Caco-2 (cell line): ENCODE measurements at regions not wholly inside any gene's neighbourhood (a gene's known extent, or its start where the extent isn't known, plus 50 kb on each side); places are given as distances from the start of the nearest gene placed in this dataset.

Experiments
- BruUV-seq: library from RNA; stranded (reverse); fragments of 400-500 nt; replicated peaks from 2 replicates; lab custom pipeline; 2021; lab: Mats Ljungman, UMichigan
- CTCF ChIA-PET: fragments of 300-600 bp; sonication (Branson Sonifier 250); formaldehyde crosslinking; loops from one replicate; lab custom pipeline; 2022; ENCODE audit warnings: antibody characterized with exemption; lab: Charles Lee
- POLR2A ChIA-PET: fragments of 300-600 bp; sonication (Branson Sonifier 250); formaldehyde crosslinking; loops from one replicate; lab custom pipeline; 2022; ENCODE audit warnings: antibody characterized with exemption; lab: Charles Lee
- DNase-seq, 2 experiments: peaks; one replicate each; pipeline versions ENCODE4 v3.0.0 to v3.0.0-alpha.2; 2020 to 2022
- H3K27me3 ChIP-seq: replicated peaks from 2 replicates; pipeline ENCODE4 v1.6.0; 2011; ENCODE audit warnings: low read length; ENCODE audit not compliant: control insufficient read depth, insufficient read depth
- H3K36me3 ChIP-seq: 2 replicates; pipeline ENCODE4 v1.5.1; 2011; ENCODE audit warnings: low read length; ENCODE audit not compliant: control insufficient read depth, insufficient read depth
- H3K4me1 ChIP-seq: fragments of 250-450 bp; sonication (Bioruptor Pico); 2 replicates; pipeline ENCODE4 v1.5.1; 2020; ENCODE audit warnings: mild to moderate bottlenecking
- H3K4me3 ChIP-seq: 2 replicates; pipeline ENCODE4 v1.5.1; 2011; ENCODE audit warnings: low read depth, mild to moderate bottlenecking, control low read depth, low read length
- H3K9me3 ChIP-seq: fragments of 250-450 bp; sonication (Bioruptor Pico); 2 replicates; pipeline ENCODE4 v1.5.1; 2020; ENCODE audit warnings: mild to moderate bottlenecking, moderate library complexity
- H3K27ac Mint-ChIP-seq: one replicate; pipeline ENCODE4 v1.8.0; 2022; ENCODE audit warnings: mixed read lengths; ENCODE audit not compliant: unreplicated experiment
- H3K27me3 Mint-ChIP-seq: one replicate; pipeline ENCODE4 v1.8.0; 2022; ENCODE audit warnings: mixed read lengths; ENCODE audit not compliant: insufficient read depth, unreplicated experiment
- H3K36me3 Mint-ChIP-seq: one replicate; pipeline ENCODE4 v1.8.0; 2022; ENCODE audit warnings: mild to moderate bottlenecking, mixed read lengths; ENCODE audit not compliant: insufficient read depth, unreplicated experiment
- H3K4me1 Mint-ChIP-seq: one replicate; pipeline ENCODE4 v1.8.0; 2022; ENCODE audit warnings: low read depth, mixed read lengths; ENCODE audit not compliant: unreplicated experiment
- H3K4me3 Mint-ChIP-seq: one replicate; pipeline ENCODE4 v1.8.0; 2022; ENCODE audit warnings: mild to moderate bottlenecking, moderate library complexity, mixed read lengths; ENCODE audit not compliant: unreplicated experiment
- H3K9me3 Mint-ChIP-seq: one replicate; pipeline ENCODE4 v1.8.0; 2022; ENCODE audit warnings: mixed read lengths; ENCODE audit not compliant: unreplicated experiment
- intact Hi-C: fragments of 100-400 bp; cut with micrococcal nuclease; formaldehyde crosslinking; loops from one replicate; pipeline ENCODE4 v1.10.0; 2022; ENCODE audit not compliant: unreplicated experiment
- TF ChIP-seq, protein P1 (sequence below), 2 experiments: fragments of 200-600 bp in 1 of 2; IDR thresholded peaks; 1 replicate in 1 of 2; 2 replicates in 1 of 2; pipeline versions ENCODE4 v1.5.1 to v1.8.0; 2011 to 2022; ENCODE audit warnings: antibody characterized with exemption in 1 of 2, control low read depth in 1 of 2, inconsistent platforms in 1 of 2, low read depth in 1 of 2, low read length in 1 of 2, mild to moderate bottlenecking in 1 of 2, moderate library complexity in 1 of 2; ENCODE audit not compliant: insufficient read depth in 1 of 2, severe bottlenecking in 1 of 2, unreplicated experiment in 1 of 2

DNA sequence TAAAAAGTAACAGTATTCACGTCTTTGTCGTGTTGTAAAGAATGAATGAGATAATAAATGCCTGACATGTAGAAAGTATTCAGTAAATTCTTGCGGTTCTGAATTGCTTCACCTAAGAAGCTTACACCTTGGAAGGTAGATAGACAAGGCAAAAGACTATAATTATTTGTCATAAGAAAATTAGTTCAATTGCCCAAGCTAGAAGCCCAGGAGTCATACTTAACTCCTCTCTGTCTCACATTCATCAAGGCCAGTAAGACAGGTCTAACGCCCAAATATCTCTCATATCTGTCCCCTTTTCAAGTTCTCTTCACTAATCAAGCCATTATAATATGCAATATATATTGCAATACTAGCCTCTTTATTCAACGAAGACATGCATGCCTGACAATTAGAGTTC, 87.7 kb upstream of the AMOTL1 start:
- POLR2A ChIA-PET, result no interaction called here
- TF ChIP-seq, protein P1, sequence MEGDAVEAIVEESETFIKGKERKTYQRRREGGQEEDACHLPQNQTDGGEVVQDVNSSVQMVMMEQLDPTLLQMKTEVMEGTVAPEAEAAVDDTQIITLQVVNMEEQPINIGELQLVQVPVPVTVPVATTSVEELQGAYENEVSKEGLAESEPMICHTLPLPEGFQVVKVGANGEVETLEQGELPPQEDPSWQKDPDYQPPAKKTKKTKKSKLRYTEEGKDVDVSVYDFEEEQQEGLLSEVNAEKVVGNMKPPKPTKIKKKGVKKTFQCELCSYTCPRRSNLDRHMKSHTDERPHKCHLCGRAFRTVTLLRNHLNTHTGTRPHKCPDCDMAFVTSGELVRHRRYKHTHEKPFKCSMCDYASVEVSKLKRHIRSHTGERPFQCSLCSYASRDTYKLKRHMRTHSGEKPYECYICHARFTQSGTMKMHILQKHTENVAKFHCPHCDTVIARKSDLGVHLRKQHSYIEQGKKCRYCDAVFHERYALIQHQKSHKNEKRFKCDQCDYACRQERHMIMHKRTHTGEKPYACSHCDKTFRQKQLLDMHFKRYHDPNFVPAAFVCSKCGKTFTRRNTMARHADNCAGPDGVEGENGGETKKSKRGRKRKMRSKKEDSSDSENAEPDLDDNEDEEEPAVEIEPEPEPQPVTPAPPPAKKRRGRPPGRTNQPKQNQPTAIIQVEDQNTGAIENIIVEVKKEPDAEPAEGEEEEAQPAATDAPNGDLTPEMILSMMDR (IDR thresholded peaks at IDR 0.05; ENCODE audit: insufficient read depth in 1 of 2, low read depth in 1 of 2, low read length in 1 of 2, severe bottlenecking in 1 of 2, unreplicated experiment in 1 of 2), result no peak
- no peak overlapping the region for H3K27ac Mint-ChIP-seq

DNA sequence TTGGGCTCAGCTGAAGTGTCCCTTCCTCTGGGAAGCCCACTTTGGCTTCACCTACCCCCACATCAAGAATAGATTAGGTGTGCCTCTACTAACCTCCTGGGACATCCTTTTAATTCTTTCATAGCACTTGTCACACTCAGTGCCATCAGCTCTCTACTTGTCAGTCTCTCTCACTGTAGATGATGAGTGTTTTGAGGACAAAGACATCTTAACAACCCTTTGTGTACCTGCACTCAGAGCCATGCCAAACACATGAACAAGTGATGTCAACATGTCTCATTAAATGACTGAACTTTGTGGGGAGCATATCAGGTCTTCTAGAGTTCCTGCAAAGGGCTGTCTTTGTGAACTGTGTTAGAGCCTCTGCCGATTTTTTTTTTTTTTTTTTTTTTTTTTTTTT, 87.0 kb upstream of the AMOTL1 start:
- DNase-seq, result no peak
- TF ChIP-seq, protein P1 (IDR thresholded peaks at IDR 0.05; ENCODE audit: insufficient read depth in 1 of 2, low read depth in 1 of 2, low read length in 1 of 2, severe bottlenecking in 1 of 2, unreplicated experiment in 1 of 2), result no peak
- H3K27me3 Mint-ChIP-seq, result no peaks in the 10 kb centered on the region
- H3K4me3 ChIP-seq, result no peak overlapping the region
- H3K4me1 ChIP-seq, result peaks cover 32% of the 10 kb centered on the region
- ChIA-PET CTCF (no interaction called here), POLR2A (no interaction called here)
- intact Hi-C loops, result no loop called here
- peaks cover 4% of the 10 kb centered on the region; the same call in 1 of the 2 replicates for H3K9me3 ChIP-seq
- H3K4me1 Mint-ChIP-seq, result peaks cover 36% of the 10 kb centered on the region
- H3K36me3 ChIP-seq, result no peaks in the 10 kb centered on the region
- no peaks in the 10 kb centered on the region for H3K27me3 ChIP-seq
- H3K36me3 Mint-ChIP-seq, result no peaks in the 10 kb centered on the region
- H3K9me3 Mint-ChIP-seq, result peaks cover 24% of the 10 kb centered on the region
- no TSS peak for BruUV-seq
- no peak overlapping the region for H3K4me3 Mint-ChIP-seq
- no peak overlapping the region for H3K27ac Mint-ChIP-seq

More for the DNA sequence above, 87.7 kb upstream of the AMOTL1 start:
- Mint-ChIP-seq H3K9me3 (peaks cover 23% of the 10 kb centered on the region), H3K4me3 (no peak overlapping the region), H3K36me3 (no peaks in the 10 kb centered on the region), H3K4me1 (peaks cover 43% of the 10 kb centered on the region), H3K27me3 (no peaks in the 10 kb centered on the region)
- BruUV-seq, result no TSS peak
- Histone ChIP-seq H3K4me1 (peaks cover 39% of the 10 kb centered on the region), H3K9me3 (0 out of 2 replicates have a peak, but pooled peaks cover 2% of the 10 kb centered on the region), H3K4me3 (no peak overlapping the region), H3K27me3 (no peaks in the 10 kb centered on the region), H3K36me3 (no peaks in the 10 kb centered on the region)
- intact Hi-C loops, result no loop called here
- CTCF ChIA-PET, result no interaction called here
- DNase-seq, result no peak

GRCh38 chr11:94681852-94682251, 86.3 kb upstream of the AMOTL1 start:
- no peak overlapping the region for H3K4me3 ChIP-seq
- Mint-ChIP-seq H3K36me3 (no peaks in the 10 kb centered on the region), H3K4me3 (no peak overlapping the region), H3K27ac (no peak overlapping the region), H3K27me3 (no peaks in the 10 kb centered on the region), H3K9me3 (peaks cover 26% of the 10 kb centered on the region), H3K4me1 (peaks cover 30% of the 10 kb centered on the region)
- no TSS peak for BruUV-seq
- CTCF ChIA-PET, result interaction anchor here (0.6 to 1.4 kb wide), 2 partner anchors 59 to 253 kb away, joined by 3 to 5 read pairs; no protein-coding TSS in a partner anchor
- H3K27me3 ChIP-seq, result no peaks in the 10 kb centered on the region
- POLR2A ChIA-PET, result no interaction called here
- TF ChIP-seq, protein P1 (IDR thresholded peaks at IDR 0.05; ENCODE audit: insufficient read depth in 1 of 2, low read depth in 1 of 2, low read length in 1 of 2, severe bottlenecking in 1 of 2, unreplicated experiment in 1 of 2), result no peak
- H3K36me3 ChIP-seq, result no peaks in the 10 kb centered on the region
- H3K9me3 ChIP-seq, result peaks cover 8% of the 10 kb centered on the region; the same call in 1 of the 2 replicates
- intact Hi-C loops, result no loop called here
- DNase-seq, result no peak
- H3K4me1 ChIP-seq, result peaks cover 25% of the 10 kb centered on the region
